Retinal pigment epithelial cell (primary cell): ENCODE measurements at regions not wholly inside any gene's neighbourhood (a gene's known extent, or its start where the extent isn't known, plus 50 kb on each side); places are given as distances from the start of the nearest gene placed in this dataset.
A peak's percentile ranks its signal among the peaks of the same experiment; 100 is the strongest.

Experiments used
- DNase-seq: peaks from one replicate; pipeline ENCODE4 v3.0.0-alpha.2; 2010; ENCODE audit warnings: low read depth
- H3K4me3 ChIP-seq: 2 replicates; pipeline ENCODE4 v1.5.1; 2011; ENCODE audit warnings: mild to moderate bottlenecking, low read length, control low read depth, moderate library complexity
- TF ChIP-seq, protein P1 (sequence below): conservative IDR thresholded peaks from 2 replicates; pipeline ENCODE4 v1.5.1; 2011; ENCODE audit warnings: low read depth, low read length, control low read depth, inconsistent platforms

GRCh38 chr4:126269106-126269505 lies 954.4 kb downstream of the FAT4 start:
- TF ChIP-seq, protein P1, sequence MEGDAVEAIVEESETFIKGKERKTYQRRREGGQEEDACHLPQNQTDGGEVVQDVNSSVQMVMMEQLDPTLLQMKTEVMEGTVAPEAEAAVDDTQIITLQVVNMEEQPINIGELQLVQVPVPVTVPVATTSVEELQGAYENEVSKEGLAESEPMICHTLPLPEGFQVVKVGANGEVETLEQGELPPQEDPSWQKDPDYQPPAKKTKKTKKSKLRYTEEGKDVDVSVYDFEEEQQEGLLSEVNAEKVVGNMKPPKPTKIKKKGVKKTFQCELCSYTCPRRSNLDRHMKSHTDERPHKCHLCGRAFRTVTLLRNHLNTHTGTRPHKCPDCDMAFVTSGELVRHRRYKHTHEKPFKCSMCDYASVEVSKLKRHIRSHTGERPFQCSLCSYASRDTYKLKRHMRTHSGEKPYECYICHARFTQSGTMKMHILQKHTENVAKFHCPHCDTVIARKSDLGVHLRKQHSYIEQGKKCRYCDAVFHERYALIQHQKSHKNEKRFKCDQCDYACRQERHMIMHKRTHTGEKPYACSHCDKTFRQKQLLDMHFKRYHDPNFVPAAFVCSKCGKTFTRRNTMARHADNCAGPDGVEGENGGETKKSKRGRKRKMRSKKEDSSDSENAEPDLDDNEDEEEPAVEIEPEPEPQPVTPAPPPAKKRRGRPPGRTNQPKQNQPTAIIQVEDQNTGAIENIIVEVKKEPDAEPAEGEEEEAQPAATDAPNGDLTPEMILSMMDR: no peak
- DNase-seq: no peak
- H3K4me3 ChIP-seq: no peak overlapping the region

DNA sequence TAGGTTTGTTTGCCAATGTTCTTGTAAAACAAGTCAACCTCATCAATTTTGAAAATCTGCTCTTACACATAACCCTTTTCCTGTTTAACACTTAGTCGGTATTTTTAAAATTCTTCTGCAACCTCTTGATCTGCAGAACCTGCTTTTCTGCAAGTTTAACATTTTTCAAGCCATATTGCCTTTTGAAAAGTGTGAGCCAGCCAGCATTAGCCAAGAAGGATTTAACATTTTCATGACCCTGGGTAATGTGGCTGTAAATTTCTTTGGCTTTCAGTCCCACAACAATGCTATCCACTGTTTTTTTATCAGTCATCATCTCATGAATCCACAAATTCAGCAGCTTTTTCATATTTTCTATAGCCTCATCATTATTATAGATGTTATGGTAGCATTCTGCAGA lies 956.5 kb downstream of the FAT4 start:
- peak; percentile 70 for DNase-seq
- H3K4me3 ChIP-seq: no peak overlapping the region
- TF ChIP-seq, protein P1: no peak

DNA sequence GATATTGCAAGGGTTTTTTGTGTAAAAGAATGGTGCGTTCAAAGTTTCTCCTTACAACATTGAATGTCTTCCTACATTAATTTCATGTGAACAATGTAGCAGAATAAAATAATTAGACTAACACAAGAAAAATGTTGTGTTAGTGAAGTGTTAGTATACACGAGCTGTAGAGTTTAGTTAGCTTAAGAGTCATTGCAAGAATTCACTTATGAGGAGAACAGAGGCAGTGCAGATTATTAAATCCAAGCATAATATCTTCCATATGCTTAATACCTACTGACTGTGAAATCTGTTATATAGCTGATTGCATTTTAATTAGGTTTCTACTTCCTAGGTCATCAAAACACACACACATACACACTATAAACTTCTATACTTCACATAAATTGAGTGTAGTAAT lies 959.0 kb downstream of the FAT4 start:
- no peak overlapping the region for H3K4me3 ChIP-seq
- no peak for DNase-seq
- TF ChIP-seq, protein P1: no peak

DNA sequence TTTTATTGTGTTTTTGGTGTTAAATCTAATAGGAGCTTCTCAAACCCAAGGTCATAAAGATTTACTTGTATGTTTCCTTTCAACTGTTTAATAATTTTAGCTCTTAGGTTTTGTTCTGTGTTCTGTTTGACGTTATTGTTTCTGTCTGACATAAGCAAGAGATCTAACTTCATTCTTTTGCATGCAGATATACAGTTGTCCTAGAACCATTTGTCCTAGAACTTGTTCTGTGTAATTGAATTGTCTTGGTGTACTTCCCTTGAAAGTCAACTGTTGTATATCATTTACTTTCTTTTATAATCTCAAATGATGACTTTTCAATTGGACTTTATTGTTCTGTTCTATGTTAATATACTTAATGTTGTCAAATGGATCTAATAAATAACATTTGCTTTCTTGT lies 977.1 kb downstream of the FAT4 start:
- no peak overlapping the region for H3K4me3 ChIP-seq
- no peak for DNase-seq
- TF ChIP-seq, protein P1: no peak

- TF ChIP-seq, protein P1: no peak
- H3K4me3 ChIP-seq: no peak overlapping the region
- no peak for DNase-seq
Measured at GRCh38 chr4:126298271-126298670, 983.5 kb downstream of the FAT4 start.

- DNase-seq: no peak
- TF ChIP-seq, protein P1: no peak
- no peak overlapping the region for H3K4me3 ChIP-seq
Measured at GRCh38 chr4:126306152-126306869, 991.6 kb downstream of the FAT4 start.

GRCh38 chr4:126318376-126318775 lies 1003.6 kb downstream of the FAT4 start:
- no peak for DNase-seq
- no peak overlapping the region for H3K4me3 ChIP-seq
- TF ChIP-seq, protein P1: no peak
